Neural progenitor cell (in vitro differentiated cells): ENCODE measurements at regions not wholly inside any gene's neighbourhood (a gene's known extent, or its start where the extent isn't known, plus 50 kb on each side); places are given as distances from the start of the nearest gene placed in this dataset.

Experiments used
- CTCF ChIP-seq: fragments of 200-600 bp; sonication (generic); IDR thresholded peaks from 2 replicates; pipeline ENCODE4 v1.5.1; 2017; ENCODE audit warnings: antibody characterized with exemption, mild to moderate bottlenecking
- EZH2 ChIP-seq: fragments of 200-600 bp; sonication (generic); IDR thresholded peaks from 2 replicates; pipeline ENCODE4 v1.6.1; 2017; ENCODE audit warnings: antibody characterized with exemption, mild to moderate bottlenecking, moderate library complexity
- EZH2phosphoT487 ChIP-seq: fragments of 200-600 bp; sonication (generic); IDR thresholded peaks from 2 replicates; pipeline ENCODE4 v1.6.1; 2017; ENCODE audit warnings: antibody characterized with exemption

- TF ChIP-seq CTCF (no peak), EZH2phosphoT487 (no peak), EZH2 (no peak)
Measured at GRCh38 chr10:100693821-100694220, 51.6 kb upstream of the PAX2 start.
